SK-N-SH (cell line): ENCODE measurements at regions not wholly inside any gene's neighbourhood (a gene's known extent, or its start where the extent isn't known, plus 50 kb on each side); places are given as distances from the start of the nearest gene placed in this dataset.

Source experiments
- CTCF ChIP-seq: fragments of 200-600 bp; sonication (generic); IDR thresholded peaks from 2 replicates; pipeline ENCODE4 v1.6.1; 2017; ENCODE audit warnings: antibody characterized with exemption, mild to moderate bottlenecking, moderate library complexity
- ELF1 ChIP-seq: IDR thresholded peaks from 2 replicates; pipeline ENCODE4 v1.4.0; 2012
- EZH2phosphoT487 ChIP-seq: fragments of 200-600 bp; sonication (generic); IDR thresholded peaks from 2 replicates; pipeline ENCODE4 v1.6.1; 2017; ENCODE audit warnings: low read depth, mixed run types, mild to moderate bottlenecking, antibody characterized with exemption, moderate library complexity, borderline replicate concordance
- FOSL2 ChIP-seq: IDR thresholded peaks from 2 replicates; pipeline ENCODE4 v1.4.0; 2012; ENCODE audit warnings: low read depth, mild to moderate bottlenecking, moderate library complexity, borderline replicate concordance
- MAX ChIP-seq: IDR thresholded peaks from 2 replicates; pipeline ENCODE4 v1.4.0; 2012; ENCODE audit warnings: low read depth
- MEF2A ChIP-seq: IDR thresholded peaks from 2 replicates; pipeline ENCODE4 v1.4.0; 2012; ENCODE audit warnings: low read depth, borderline replicate concordance
- NFIC ChIP-seq: IDR thresholded peaks from 2 replicates; pipeline ENCODE4 v1.4.0; 2012; ENCODE audit warnings: borderline replicate concordance
- POLR2AphosphoS5 ChIP-seq: IDR thresholded peaks from 2 replicates; pipeline ENCODE4 v1.6.1; 2012; ENCODE audit warnings: low read depth, low read length
- RAD21 ChIP-seq: IDR thresholded peaks from 2 replicates; pipeline ENCODE4 v1.6.1; 2012; ENCODE audit warnings: mild to moderate bottlenecking, low read length
- REST ChIP-seq: IDR thresholded peaks from 2 replicates; pipeline ENCODE4 v1.6.1; 2012; ENCODE audit warnings: mild to moderate bottlenecking, low read depth, low read length, moderate library complexity
- SIN3A ChIP-seq: IDR thresholded peaks from 2 replicates; pipeline ENCODE4 v1.6.1; 2012; ENCODE audit warnings: low read depth, mild to moderate bottlenecking, low read length, moderate library complexity, borderline replicate concordance
- SMC3 ChIP-seq: IDR thresholded peaks from 2 replicates; pipeline ENCODE4 v1.6.1; 2012; ENCODE audit warnings: low read depth, low read length, improper control_type of control experiment
- TAF1 ChIP-seq: IDR thresholded peaks from 2 replicates; pipeline ENCODE4 v1.6.1; 2012; ENCODE audit warnings: low read depth, mild to moderate bottlenecking, low read length, moderate library complexity, borderline replicate concordance
- ZBTB33 ChIP-seq: IDR thresholded peaks from 2 replicates; pipeline ENCODE4 v1.4.0; 2012; ENCODE audit warnings: low read depth, borderline replicate concordance

GRCh38 chr9:13958672-13959071 lies 355.3 kb downstream of the NFIB start:
- TF ChIP-seq CTCF = no peak
- no peak for TF ChIP-seq MEF2A
- TF ChIP-seq TAF1 = no peak
- TF ChIP-seq REST = no peak
- no peak for TF ChIP-seq ZBTB33
- TF ChIP-seq RAD21 = no peak
- no peak for TF ChIP-seq POLR2AphosphoS5
- no peak for TF ChIP-seq FOSL2
- TF ChIP-seq ELF1 = no peak
- TF ChIP-seq NFIC = no peak
- TF ChIP-seq SMC3 = no peak
- no peak for TF ChIP-seq SIN3A
- no peak for TF ChIP-seq EZH2phosphoT487
- TF ChIP-seq MAX = no peak
